DMS79 treated with DMSO at 0.1 percent for 48 hours (cell line): ENCODE measurements at regions not wholly inside any gene's neighbourhood (a gene's known extent, or its start where the extent isn't known, plus 50 kb on each side); places are given as distances from the start of the nearest gene placed in this dataset.
"Not testable (repeated sequence)": the region's sequence is repeated elsewhere in the genome, so short reads cannot be mapped to it uniquely, and the experiment has no call there.

Source experiments
- DNase-seq: peaks from one replicate; lab custom pipeline; 2025; lab: John Stamatoyannopoulos, UW

GRCh38 chr6:121641158-121641557 lies 205.7 kb downstream of the GJA1 start:
- no peak for DNase-seq

GRCh38 chr6:121645100-121645745 lies 209.8 kb downstream of the GJA1 start:
- DNase-seq = no peak

- no peak for DNase-seq
Observed at GRCh38 chr6:121647905-121648304, 212.5 kb downstream of the GJA1 start.

- DNase-seq = no peak
Observed at GRCh38 chr6:121649951-121650350, 214.5 kb downstream of the GJA1 start.

- no peak for DNase-seq
Observed at GRCh38 chr6:121651420-121651819, 216.0 kb downstream of the GJA1 start.

GRCh38 chr6:121652223-121652622 lies 216.8 kb downstream of the GJA1 start:
- DNase-seq = no peak

- no peak for DNase-seq
Observed at GRCh38 chr6:121652726-121653623, 217.5 kb downstream of the GJA1 start.

- no peak for DNase-seq
Observed at GRCh38 chr6:121653624-121654008, 218.2 kb downstream of the GJA1 start.

- no peak for DNase-seq
Observed at GRCh38 chr6:121657972-121658371, 222.5 kb downstream of the GJA1 start.

GRCh38 chr6:121660277-121660676 lies 224.8 kb downstream of the GJA1 start:
- DNase-seq = no peak

- DNase-seq = no peak
Observed at GRCh38 chr6:121663292-121663810, 227.9 kb downstream of the GJA1 start.

GRCh38 chr6:121664158-121664557 lies 228.7 kb downstream of the GJA1 start:
- DNase-seq = no peak

- no peak for DNase-seq
Observed at GRCh38 chr6:121666814-121667213, 231.4 kb downstream of the GJA1 start.

- no peak for DNase-seq
Observed at GRCh38 chr6:121668259-121668658, 232.8 kb downstream of the GJA1 start.

- no peak for DNase-seq
Observed at GRCh38 chr6:121670511-121670910, 235.1 kb downstream of the GJA1 start.

GRCh38 chr6:121677571-121677970 lies 242.1 kb downstream of the GJA1 start:
- DNase-seq = no peak

GRCh38 chr6:121678245-121678644 lies 242.8 kb downstream of the GJA1 start:
- no peak for DNase-seq

- DNase-seq = no peak
Observed at GRCh38 chr6:121680058-121680457, 244.6 kb downstream of the GJA1 start.

- no peak for DNase-seq
Observed at GRCh38 chr6:121682666-121683065, 247.2 kb downstream of the GJA1 start.

GRCh38 chr6:121685806-121686205 lies 250.4 kb downstream of the GJA1 start:
- DNase-seq = not testable (repeated sequence)

- no peak for DNase-seq
Observed at GRCh38 chr6:121686611-121687023, 251.2 kb downstream of the GJA1 start.

- no peak for DNase-seq
Observed at GRCh38 chr6:121688974-121689373, 253.5 kb downstream of the GJA1 start.

- no peak for DNase-seq
Observed at GRCh38 chr6:121691126-121691551, 255.7 kb downstream of the GJA1 start.
